BJ (cell line): ENCODE measurements at regions not wholly inside any gene's neighbourhood (a gene's known extent, or its start where the extent isn't known, plus 50 kb on each side); places are given as distances from the start of the nearest gene placed in this dataset.

Source experiments
- CTCF ChIA-PET: fragments of 350-600 bp; formaldehyde crosslinking; extraction: SDS; loops from one replicate; lab custom pipeline; 2021; ENCODE audit warnings: antibody characterized with exemption, inconsistent platforms; lab: Yijun Ruan, JAX
- POLR2A ChIA-PET: fragments of 300-600 bp; sonication (Branson Sonifier 250); formaldehyde crosslinking; extraction: SDS; loops from one replicate; lab custom pipeline; 2021; ENCODE audit warnings: antibody characterized with exemption; lab: Charles Lee
- DNase-seq: peaks from one replicate; pipeline ENCODE4 v3.0.0-alpha.2; 2011; ENCODE audit warnings: low read depth
- H3K27me3 ChIP-seq: 2 replicates; pipeline ENCODE4 v1.6.0; 2011; ENCODE audit warnings: low read length; ENCODE audit not compliant: control insufficient read depth, insufficient read depth
- H3K36me3 ChIP-seq: 2 replicates; pipeline ENCODE4 v1.5.1; 2011; ENCODE audit warnings: low read length; ENCODE audit not compliant: control insufficient read depth, insufficient read depth
- H3K4me3 ChIP-seq: 2 replicates; pipeline ENCODE4 v1.5.1; 2011; ENCODE audit warnings: low read depth, mild to moderate bottlenecking, control low read depth, low read length
- CTCF ChIP-seq: IDR thresholded peaks from 2 replicates; pipeline ENCODE4 v1.5.1; 2011; ENCODE audit warnings: low read depth, mild to moderate bottlenecking, control low read depth, inconsistent platforms, low read length, moderate library complexity; ENCODE audit not compliant: insufficient read depth

DNA sequence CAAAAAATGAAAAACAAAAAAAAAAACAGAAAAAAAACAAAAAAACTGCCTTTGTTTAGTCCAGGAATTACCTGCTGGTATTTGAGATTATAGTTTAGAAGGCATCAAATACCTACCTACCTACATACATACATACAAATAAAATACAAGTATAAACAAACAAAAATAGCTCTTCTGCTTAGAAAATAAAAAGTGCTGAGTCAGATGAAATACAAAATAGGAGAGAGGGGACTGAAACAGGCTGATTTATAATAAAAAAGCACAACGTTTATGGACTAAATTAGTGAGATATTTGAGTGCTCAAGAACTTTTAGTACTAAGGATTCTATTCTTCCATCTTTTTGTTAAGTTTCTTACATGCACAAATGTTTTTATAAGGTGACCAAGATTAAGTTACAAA lies 980.8 kb downstream of the PLA2G4A start:
- POLR2A ChIA-PET: no interaction called here
- DNase-seq: no peak
- no peak for TF ChIP-seq CTCF
- CTCF ChIA-PET: no interaction called here
- H3K4me3 ChIP-seq: no peak overlapping the region
- H3K27me3 ChIP-seq: no peaks in the 10 kb centered on the region
- no peaks in the 10 kb centered on the region for H3K36me3 ChIP-seq

GRCh38 chr1:187816646-187817045 lies 987.9 kb downstream of the PLA2G4A start:
- DNase-seq: no peak

GRCh38 chr1:187817782-187818181 lies 989.0 kb downstream of the PLA2G4A start:
- ChIA-PET CTCF (no interaction called here), POLR2A (no interaction called here)
- Histone ChIP-seq H3K27me3 (no peaks in the 10 kb centered on the region), H3K4me3 (no peak overlapping the region), H3K36me3 (no peaks in the 10 kb centered on the region)
- no peak for DNase-seq
- TF ChIP-seq CTCF: no peak

More at GRCh38 chr1:187816646-187817045, 987.9 kb downstream of the PLA2G4A start:
- H3K36me3 ChIP-seq: no peaks in the 10 kb centered on the region
- POLR2A ChIA-PET: no interaction called here
- H3K27me3 ChIP-seq: no peaks in the 10 kb centered on the region
- CTCF ChIA-PET: no interaction called here
- no peak overlapping the region for H3K4me3 ChIP-seq
- TF ChIP-seq CTCF: no peak

- POLR2A ChIA-PET: no interaction called here
- no peak for DNase-seq
- no peaks in the 10 kb centered on the region for H3K36me3 ChIP-seq
- no peak for TF ChIP-seq CTCF
- H3K27me3 ChIP-seq: no peaks in the 10 kb centered on the region
- CTCF ChIA-PET: no interaction called here
- H3K4me3 ChIP-seq: no peak overlapping the region
These were observed 990.3 kb downstream of the PLA2G4A start for GRCh38 chr1:187819086-187819485.

- Histone ChIP-seq H3K36me3 (no peaks in the 10 kb centered on the region), H3K4me3 (no peak overlapping the region), H3K27me3 (no peaks in the 10 kb centered on the region)
- no peak for DNase-seq
- POLR2A ChIA-PET: no interaction called here
- no peak for TF ChIP-seq CTCF
- CTCF ChIA-PET: no interaction called here
These were observed 1007.8 kb downstream of the PLA2G4A start for GRCh38 chr1:187836557-187836956.
